ENCODE measurements at regions not wholly inside any gene's neighbourhood (a gene's known extent, or its start where the extent isn't known, plus 50 kb on each side); places are given as distances from the start of the nearest gene placed in this dataset.

GRCh38 chr5:143516249-143516648 is 112.8 kb upstream of the NR3C1 start:
- ATAC-seq (no peak), DNase-seq (no peak)
- no peaks in the 10 kb centered on the region for H3K9me3 ChIP-seq
- intact Hi-C loops (cut with DNase I): no loop called here
- no peaks in the 10 kb centered on the region for H3K36me3 ChIP-seq (replicated peaks in 1 of 2; ENCODE audit: insufficient read depth in 1 of 2, low read depth in 2 of 2)
- no peak overlapping the region for H3K4me3 ChIP-seq
- WGBS, 2 donors: 86 to 100% methylated on average over 1 of the region's 1 CpG
- no peak overlapping the region for H3K27ac ChIP-seq
- no peaks in the 10 kb centered on the region for H3K4me1 ChIP-seq
- TF ChIP-seq POLR2A (IDR thresholded peaks at IDR 0.05): no peak
- TF ChIP-seq CTCF (IDR thresholded peaks at IDR 0.05): no peak
- H3K27me3 ChIP-seq: no peaks in the 10 kb centered on the region

GRCh38 chr5:143515829-143516228 is 112.3 kb upstream of the NR3C1 start:
- no peak overlapping the region for H3K27ac ChIP-seq
- ATAC-seq: no peak
- no peaks in the 10 kb centered on the region for H3K27me3 ChIP-seq
- H3K4me1 ChIP-seq: no peaks in the 10 kb centered on the region
- 75 to 90% methylated on average over 5 of the region's 5 CpGs for WGBS, 2 donors
- DNase-seq: no peak
- no peaks in the 10 kb centered on the region for H3K9me3 ChIP-seq
- TF ChIP-seq CTCF (IDR thresholded peaks at IDR 0.05): no peak
- no peaks in the 10 kb centered on the region for H3K36me3 ChIP-seq (replicated peaks in 1 of 2; ENCODE audit: insufficient read depth in 1 of 2, low read depth in 2 of 2)
- H3K4me3 ChIP-seq: no peak overlapping the region
- intact Hi-C loops (cut with DNase I): no loop called here

- H3K4me1 ChIP-seq: no peaks in the 10 kb centered on the region
- no peaks in the 10 kb centered on the region for H3K9me3 ChIP-seq
- TF ChIP-seq POLR2A (IDR thresholded peaks at IDR 0.05) (no peak), CTCF (IDR thresholded peaks at IDR 0.05) (no peak)
- ATAC-seq: no peak
- intact Hi-C loops (cut with DNase I): no loop called here
- no peaks in the 10 kb centered on the region for H3K27me3 ChIP-seq
- H3K36me3 ChIP-seq (replicated peaks in 1 of 2; ENCODE audit: insufficient read depth in 1 of 2, low read depth in 2 of 2): no peaks in the 10 kb centered on the region
- DNase-seq: no peak
- H3K4me3 ChIP-seq: no peak overlapping the region
- no peak overlapping the region for H3K27ac ChIP-seq
Observed at GRCh38 chr5:143514616-143515335, 111.3 kb upstream of the NR3C1 start.

GRCh38 chr5:143513720-143514119 is 110.2 kb upstream of the NR3C1 start:
- Histone ChIP-seq H3K36me3 (replicated peaks in 1 of 2; ENCODE audit: insufficient read depth in 1 of 2, low read depth in 2 of 2) (no peaks in the 10 kb centered on the region), H3K27ac (no peak overlapping the region), H3K4me3 (no peak overlapping the region), H3K4me1 (no peaks in the 10 kb centered on the region), H3K27me3 (no peaks in the 10 kb centered on the region), H3K9me3 (no peaks in the 10 kb centered on the region)
- WGBS, 2 donors: 83 to 90% methylated on average over 2 of the region's 2 CpGs
- DNase-seq: no peak
- intact Hi-C loops (cut with DNase I): no loop called here
- ATAC-seq: no peak
- TF ChIP-seq CTCF (IDR thresholded peaks at IDR 0.05) (no peak), POLR2A (IDR thresholded peaks at IDR 0.05) (no peak)

GRCh38 chr5:143511736-143512135 is 108.2 kb upstream of the NR3C1 start:
- Histone ChIP-seq H3K4me1 (peaks cover 14% of the 10 kb centered on the region), H3K36me3 (replicated peaks in 1 of 2; ENCODE audit: insufficient read depth in 1 of 2, low read depth in 2 of 2) (no peaks in the 10 kb centered on the region), H3K4me3 (no peak overlapping the region), H3K9me3 (no peaks in the 10 kb centered on the region), H3K27ac (no peak overlapping the region), H3K27me3 (no peaks in the 10 kb centered on the region)
- no peak for ATAC-seq
- intact Hi-C loops (cut with DNase I): no loop called here
- TF ChIP-seq POLR2A (IDR thresholded peaks at IDR 0.05) (no peak), CTCF (IDR thresholded peaks at IDR 0.05) (no peak)
- no peak for DNase-seq

Data from body of pancreas (tissue), 4 donors.